ACHN (cell line): ENCODE measurements at regions not wholly inside any gene's neighbourhood (a gene's known extent, or its start where the extent isn't known, plus 50 kb on each side); places are given as distances from the start of the nearest gene placed in this dataset.
"Not testable (repeated sequence)": the region's sequence is repeated elsewhere in the genome, so short reads cannot be mapped to it uniquely, and the experiment has no call there.

Experiments
- DNase-seq: peaks from one replicate; pipeline ENCODE4 v3.0.0-alpha.2; 2015
- in situ Hi-C: cut with HindIII; loops from 2 replicates; pipeline ENCODE4 v1.10.0; 2017; ENCODE audit warnings: low sequenced_read_pairs, low pct_ligation_motif_present, low pct_unique_long_range_greater_than_20kb

- no peak for DNase-seq
- in situ Hi-C loops: no loop called here
Observed at GRCh38 chrX:63488546-63489373, 137.6 kb upstream of the SPIN4 start.

DNA sequence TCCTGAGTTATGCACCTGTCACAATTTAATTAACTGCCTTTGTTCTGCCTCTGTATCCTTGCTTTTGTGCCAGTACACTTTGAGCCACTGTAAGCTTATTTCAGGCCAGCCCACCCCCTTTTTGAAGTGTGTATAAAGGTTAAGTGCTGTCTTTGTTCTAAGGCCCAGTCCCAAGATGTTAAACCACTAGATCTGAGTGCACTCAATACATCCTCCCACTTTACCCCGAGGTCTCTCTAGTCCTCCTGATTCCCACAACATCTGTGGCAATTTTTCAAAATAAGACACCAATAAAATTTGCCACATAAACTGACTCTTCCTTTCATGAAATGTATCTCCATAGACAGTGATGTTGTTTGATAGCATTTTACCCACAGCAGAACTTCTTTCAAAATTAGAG lies 124.1 kb upstream of the SPIN4 start:
- in situ Hi-C loops: no loop called here
- no peak for DNase-seq

DNA sequence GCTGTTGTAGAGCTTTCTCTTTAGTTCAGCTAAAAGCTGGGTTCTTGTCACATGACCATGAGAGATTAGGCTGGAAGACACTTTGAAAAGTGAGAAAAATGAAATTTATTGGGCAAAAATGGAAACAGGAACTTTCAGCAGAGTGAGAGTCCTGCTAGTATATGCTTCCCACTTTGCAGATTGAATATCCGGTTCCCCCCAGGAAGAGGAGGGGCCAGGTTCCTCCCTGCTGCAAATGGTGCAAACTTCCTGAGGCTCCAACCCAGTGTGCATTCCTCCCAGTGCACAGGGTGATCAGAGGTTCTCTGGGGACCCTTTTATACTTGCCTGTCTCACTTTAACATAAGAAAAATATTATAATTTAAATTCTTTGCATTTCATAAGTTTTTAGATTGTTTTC lies 119.9 kb upstream of the SPIN4 start:
- in situ Hi-C loops: no loop called here
- DNase-seq: no peak

GRCh38 chrX:63470506-63470905 lies 119.4 kb upstream of the SPIN4 start:
- no peak for DNase-seq
- in situ Hi-C loops: no loop called here

DNA sequence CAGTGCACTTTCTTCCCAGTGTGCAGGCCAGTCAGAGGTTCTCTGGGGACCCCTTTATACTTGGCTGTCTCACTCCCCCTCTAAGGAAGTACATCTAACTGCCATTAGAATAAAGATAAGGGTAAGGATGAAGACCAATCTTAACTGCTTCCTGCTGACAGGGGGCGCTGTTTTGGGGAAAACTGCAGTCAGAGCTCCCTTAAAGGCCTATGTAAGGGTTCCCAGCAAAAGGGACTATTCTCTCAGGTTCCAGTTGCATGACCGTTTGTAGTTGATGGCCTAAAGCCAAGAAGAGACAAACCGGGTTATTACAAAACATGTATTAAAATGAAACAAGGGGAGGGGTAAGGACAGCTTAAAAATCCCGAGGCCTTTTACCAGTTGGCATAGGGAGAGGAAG lies 115.6 kb upstream of the SPIN4 start:
- in situ Hi-C loops: no loop called here
- no peak for DNase-seq

GRCh38 chrX:63458981-63459380 lies 107.8 kb upstream of the SPIN4 start:
- no peak for DNase-seq
- in situ Hi-C loops: no loop called here

DNA sequence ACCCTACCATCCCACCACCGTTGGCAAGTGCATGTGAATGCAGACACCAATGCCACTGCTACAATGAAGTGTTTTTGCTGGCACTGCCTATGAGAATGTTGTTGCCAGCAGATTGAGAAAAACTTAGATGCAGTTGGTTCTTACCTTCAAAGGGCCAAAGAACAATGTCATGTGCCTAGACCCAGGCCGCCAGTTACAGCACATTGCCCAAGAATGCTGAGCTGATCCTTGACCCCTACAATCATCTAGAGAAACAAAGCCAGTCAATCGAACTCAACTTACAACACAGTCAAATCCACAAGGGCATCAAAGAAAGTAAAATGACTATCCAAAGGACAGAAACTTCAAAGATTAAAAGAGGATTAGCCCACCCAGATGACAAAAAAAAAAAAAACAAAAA lies 102.4 kb upstream of the SPIN4 start:
- in situ Hi-C loops: no loop called here
- no peak for DNase-seq

- in situ Hi-C loops: no loop called here
- DNase-seq: no peak
Observed at GRCh38 chrX:63441717-63442116, 90.6 kb upstream of the SPIN4 start.

- in situ Hi-C loops: no loop called here
- DNase-seq: no peak
Observed at GRCh38 chrX:63439580-63439979, 88.4 kb upstream of the SPIN4 start.

GRCh38 chrX:63436865-63437264 lies 85.7 kb upstream of the SPIN4 start:
- in situ Hi-C loops: no loop called here
- no peak for DNase-seq

DNA sequence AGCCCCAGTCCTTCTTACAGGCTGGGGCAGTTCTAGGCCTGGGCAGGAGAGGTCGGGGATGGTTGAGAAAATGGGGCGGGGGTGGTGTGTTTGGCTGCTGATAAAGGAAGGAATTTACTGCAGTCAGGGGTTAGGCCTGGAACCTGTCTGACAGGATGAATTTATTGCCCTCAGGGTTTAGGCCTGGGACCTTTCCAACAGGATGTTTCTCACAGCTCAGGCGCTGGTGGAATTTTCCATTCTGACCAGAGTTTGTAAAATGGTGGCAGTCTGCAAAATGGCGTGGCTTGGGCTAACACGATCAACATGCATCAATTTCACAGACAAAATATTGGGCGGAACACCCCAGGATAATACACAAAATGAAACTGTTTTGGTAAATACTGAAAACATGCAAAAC lies 83.5 kb upstream of the SPIN4 start:
- no peak for DNase-seq
- in situ Hi-C loops: no loop called here

- no peak for DNase-seq
- in situ Hi-C loops: no loop called here
Observed at GRCh38 chrX:63434206-63434605, 83.1 kb upstream of the SPIN4 start.

GRCh38 chrX:63430026-63430425 lies 78.9 kb upstream of the SPIN4 start:
- no peak for DNase-seq

DNA sequence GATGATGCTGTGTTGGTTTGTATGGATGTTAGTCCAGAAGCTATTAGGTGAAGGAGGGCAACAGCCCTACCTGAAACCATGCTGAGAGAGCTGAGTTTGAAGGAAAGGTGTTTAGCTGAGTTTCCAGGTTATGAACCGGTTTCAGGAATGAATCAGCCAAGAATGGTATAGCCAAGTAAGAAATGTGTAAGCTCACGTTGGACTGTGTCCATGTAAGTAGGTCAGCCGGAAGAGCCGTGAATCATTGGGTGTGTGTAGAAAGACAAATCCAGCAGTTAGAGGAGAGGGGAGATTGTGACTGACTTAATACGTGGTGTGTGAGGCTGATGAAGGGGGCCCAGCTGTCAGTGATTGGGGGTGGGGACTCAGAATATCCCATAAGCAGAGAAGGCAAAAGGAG lies 77.2 kb upstream of the SPIN4 start:
- no peak for DNase-seq
- in situ Hi-C loops: no loop called here

More at GRCh38 chrX:63430026-63430425, 78.9 kb upstream of the SPIN4 start:
- in situ Hi-C loops: no loop called here

DNA sequence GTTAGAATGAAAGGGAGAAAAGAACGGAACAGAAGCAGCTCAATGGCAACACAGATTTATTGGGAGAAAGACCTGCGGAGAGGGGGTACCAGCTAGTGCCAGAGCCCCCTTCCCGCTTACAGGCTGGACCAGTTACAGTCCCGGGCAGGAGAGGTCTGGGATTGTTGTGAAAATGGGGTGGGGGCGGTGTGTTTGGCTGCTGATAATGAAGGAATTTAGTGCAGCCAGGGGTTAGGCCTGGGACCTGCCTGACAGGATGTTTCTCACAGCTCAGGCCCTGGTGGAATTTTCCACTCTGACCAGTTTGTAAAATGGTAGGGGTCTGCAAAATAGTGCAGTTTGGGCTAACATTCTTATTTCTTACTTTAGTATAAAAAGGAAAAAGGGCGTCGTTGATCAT lies 75.4 kb upstream of the SPIN4 start:
- DNase-seq: no peak
- in situ Hi-C loops: no loop called here

DNA sequence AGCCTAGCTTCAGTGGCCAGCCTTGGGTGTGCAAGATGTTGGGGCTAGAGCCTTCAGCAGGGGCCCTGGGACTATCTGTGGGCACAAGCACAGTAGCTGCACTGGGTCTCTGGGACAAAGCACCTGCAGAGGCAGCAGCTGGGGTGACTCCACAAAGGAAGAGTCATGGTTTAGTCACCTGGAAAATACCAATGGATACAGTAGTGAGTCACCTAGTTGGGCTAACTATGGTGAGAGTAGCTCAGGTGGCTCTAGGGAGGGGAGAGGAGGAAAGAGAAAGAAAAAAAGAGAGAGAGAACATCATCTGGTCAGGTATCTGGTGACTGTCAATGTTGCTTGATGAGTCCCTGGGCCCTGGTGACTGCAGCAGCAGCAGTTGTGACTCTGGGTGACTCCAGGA lies 72.9 kb upstream of the SPIN4 start:
- in situ Hi-C loops: no loop called here
- no peak for DNase-seq

- no peak for DNase-seq
- in situ Hi-C loops: no loop called here
Observed at GRCh38 chrX:63421411-63421810, 70.3 kb upstream of the SPIN4 start.

DNA sequence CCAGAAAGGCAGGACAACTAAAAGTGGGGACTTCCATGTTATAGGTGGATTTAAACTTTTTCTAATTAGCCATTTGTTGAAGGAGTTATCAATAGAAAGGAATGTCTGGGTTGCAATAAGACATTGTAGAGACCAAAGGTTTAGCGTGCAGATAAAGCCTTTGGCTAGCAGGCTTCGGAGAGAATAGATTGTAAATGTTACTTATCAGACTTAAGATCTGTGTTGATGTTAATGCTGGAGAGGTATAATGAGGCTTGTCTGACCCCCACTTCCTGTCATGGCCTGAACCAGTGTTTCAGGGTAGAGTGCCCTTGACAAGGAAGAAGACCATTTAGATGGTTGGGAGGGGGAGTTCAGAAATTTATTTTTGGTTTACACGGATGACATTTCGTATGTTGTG lies 67.1 kb upstream of the SPIN4 start:
- in situ Hi-C loops: no loop called here
- no peak for DNase-seq

- in situ Hi-C loops: no loop called here
- no peak for DNase-seq
Observed at GRCh38 chrX:63417649-63418048, 66.5 kb upstream of the SPIN4 start.

DNA sequence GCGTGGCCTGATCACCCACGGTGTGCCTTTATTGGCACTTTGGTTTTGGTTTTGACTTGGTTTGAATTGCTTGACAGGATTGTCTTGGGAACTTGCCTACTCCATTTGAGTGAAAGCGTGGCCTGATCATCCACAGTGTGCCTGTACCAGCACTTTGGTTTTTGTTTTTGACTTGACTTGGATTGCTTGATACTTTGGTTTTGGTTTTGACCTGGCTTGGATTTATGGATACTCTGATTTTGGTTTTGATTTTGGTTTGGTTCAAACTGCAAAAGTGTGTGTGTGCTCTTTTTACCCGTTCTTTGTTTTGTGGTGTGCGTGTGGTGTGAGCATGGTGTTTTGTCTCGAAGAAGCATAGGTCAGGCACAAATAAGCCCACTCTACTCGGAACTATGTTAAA lies 58.8 kb upstream of the SPIN4 start:
- in situ Hi-C loops, DNase-seq: not testable (repeated sequence)

DNA sequence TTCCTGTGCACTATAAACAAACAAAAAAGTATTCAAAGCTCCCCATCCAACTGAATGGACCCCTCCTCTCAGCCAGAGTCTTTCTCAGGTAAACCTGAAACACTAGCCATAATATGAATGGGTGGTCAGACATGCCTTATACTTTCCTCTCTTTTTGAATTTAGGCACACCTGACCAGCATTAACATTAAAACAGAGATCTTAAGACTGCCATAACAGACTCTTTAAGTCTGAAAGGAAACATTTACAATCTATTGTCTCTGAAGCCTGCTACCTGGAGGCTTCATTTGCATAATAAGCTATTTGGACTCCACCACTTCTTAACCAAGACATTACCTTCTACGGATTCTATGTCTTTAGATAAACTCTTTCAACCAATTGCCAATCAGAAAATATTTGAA lies 56.9 kb upstream of the SPIN4 start:
- DNase-seq: no peak
- in situ Hi-C loops: no loop called here
